HG02884 (cell line): ENCODE measurements at regions not wholly inside any gene's neighbourhood (a gene's known extent, or its start where the extent isn't known, plus 50 kb on each side); places are given as distances from the start of the nearest gene placed in this dataset.
"Not testable (repeated sequence)": the region's sequence is repeated elsewhere in the genome, so short reads cannot be mapped to it uniquely, and the experiment has no call there.

Source experiments
- ATAC-seq: cut with Tn5 transposase; IDR thresholded peaks from one replicate; pipeline ENCODE4 v1.9.1; 2021; ENCODE audit warnings: mild to moderate bottlenecking, moderate library complexity; ENCODE audit not compliant: unreplicated experiment

- not testable (repeated sequence) for ATAC-seq
Measured at GRCh38 chr2:5629510-5629909, 62.7 kb upstream of the SOX11 start.

- not testable (repeated sequence) for ATAC-seq
Measured at GRCh38 chr2:5637051-5637450, 55.1 kb upstream of the SOX11 start.
